HG03280 (cell line): ENCODE measurements at regions not wholly inside any gene's neighbourhood (a gene's known extent, or its start where the extent isn't known, plus 50 kb on each side); places are given as distances from the start of the nearest gene placed in this dataset.

Experiments used
- ATAC-seq: cut with Tn5 transposase; IDR thresholded peaks from one replicate; pipeline ENCODE4 v1.9.1; 2021; ENCODE audit warnings: mild to moderate bottlenecking, moderate library complexity; ENCODE audit not compliant: unreplicated experiment

DNA sequence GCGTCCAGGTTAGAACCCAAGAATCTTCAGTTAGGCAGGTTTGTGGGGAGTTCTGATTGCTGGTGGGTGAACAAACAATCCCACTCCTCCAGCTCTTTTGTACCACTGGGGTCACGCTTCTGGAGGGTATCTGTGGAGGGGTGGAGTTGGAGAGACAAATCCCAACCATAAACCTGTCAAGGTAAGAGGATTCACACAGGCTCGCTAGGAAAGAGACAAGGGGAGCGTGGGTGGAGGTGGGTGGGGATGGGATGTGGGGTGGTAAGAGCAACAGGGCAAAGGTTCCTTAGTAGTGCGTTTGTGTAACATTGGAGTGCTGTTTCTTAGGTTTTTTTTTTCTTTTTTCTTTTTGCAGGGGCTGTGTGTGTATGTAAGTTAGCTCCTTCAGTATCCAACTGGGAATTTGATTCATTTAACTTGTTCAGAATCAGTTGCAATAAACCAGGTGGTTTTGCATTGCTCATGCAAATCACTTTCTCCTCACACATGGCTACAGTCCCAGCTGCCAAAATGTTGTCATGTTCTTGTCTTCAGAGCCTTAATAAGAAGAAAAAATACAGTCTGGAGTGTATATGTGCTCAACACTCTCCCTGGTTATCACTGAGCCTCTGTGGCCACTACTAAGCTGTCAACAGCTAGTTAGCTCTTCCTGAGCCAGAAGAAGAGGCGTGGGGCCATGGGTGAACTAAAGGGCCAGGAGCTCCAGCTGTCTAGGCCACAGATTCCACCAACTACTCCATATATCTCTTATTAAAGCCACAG, 164.0 kb upstream of the RAD23B start:
- ATAC-seq = no peak

DNA sequence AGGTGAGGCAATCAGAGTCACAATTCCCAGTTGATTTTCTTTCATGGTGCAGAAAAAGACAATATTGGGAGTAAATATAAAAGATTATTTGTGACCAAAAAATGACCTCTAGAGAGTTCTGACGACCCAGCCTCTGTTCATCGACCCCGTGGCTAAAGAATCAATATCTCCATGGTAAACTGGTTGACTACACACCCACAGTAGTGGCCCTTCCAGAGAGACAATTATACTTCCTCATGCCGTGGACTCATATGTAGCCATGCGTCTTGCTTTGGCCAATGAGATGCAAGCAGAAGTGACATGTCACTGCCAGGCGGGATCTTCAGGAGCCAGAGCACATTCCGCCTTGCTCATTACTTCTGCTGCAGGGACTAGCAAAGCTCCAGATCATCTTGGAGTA, 163.3 kb upstream of the RAD23B start:
- no peak for ATAC-seq

DNA sequence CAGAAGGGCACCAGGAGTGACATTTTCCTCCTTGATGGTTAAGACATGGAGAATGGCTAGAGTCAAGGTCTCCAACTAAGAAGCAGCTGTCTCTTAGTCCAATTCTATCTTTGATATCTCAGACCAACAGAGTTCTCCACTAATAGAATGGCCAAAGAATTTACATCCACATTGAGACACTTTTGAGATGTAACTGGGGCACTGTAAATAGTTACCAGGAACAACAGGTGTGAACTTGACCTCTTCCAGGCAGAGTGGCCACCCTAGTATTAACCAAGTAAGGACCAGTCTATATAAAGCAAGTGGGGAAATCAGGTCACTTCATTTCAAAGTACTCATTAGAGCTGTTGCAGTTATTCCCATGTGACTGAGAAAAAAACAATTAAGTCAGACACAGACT, 159.7 kb upstream of the RAD23B start:
- no peak for ATAC-seq

DNA sequence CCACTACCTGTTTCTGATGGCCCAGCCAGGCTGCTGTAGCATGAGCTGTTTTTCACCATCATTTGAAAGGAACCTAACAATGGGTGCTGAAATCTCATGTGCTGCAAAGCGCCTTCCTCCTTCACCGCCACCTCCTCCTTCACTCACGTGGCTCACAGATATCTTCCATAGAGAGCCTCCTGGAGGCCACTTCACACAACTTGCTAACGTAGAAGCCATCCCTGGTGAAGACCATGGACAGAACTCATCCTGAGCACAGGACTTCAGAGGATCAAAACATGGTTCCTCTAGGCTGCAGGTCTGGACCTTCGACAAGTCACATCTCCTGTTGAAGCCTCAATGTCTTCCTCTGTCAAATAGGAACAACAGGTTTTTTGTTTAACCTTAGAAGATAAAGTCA, 155.5 kb upstream of the RAD23B start:
- no peak for ATAC-seq

DNA sequence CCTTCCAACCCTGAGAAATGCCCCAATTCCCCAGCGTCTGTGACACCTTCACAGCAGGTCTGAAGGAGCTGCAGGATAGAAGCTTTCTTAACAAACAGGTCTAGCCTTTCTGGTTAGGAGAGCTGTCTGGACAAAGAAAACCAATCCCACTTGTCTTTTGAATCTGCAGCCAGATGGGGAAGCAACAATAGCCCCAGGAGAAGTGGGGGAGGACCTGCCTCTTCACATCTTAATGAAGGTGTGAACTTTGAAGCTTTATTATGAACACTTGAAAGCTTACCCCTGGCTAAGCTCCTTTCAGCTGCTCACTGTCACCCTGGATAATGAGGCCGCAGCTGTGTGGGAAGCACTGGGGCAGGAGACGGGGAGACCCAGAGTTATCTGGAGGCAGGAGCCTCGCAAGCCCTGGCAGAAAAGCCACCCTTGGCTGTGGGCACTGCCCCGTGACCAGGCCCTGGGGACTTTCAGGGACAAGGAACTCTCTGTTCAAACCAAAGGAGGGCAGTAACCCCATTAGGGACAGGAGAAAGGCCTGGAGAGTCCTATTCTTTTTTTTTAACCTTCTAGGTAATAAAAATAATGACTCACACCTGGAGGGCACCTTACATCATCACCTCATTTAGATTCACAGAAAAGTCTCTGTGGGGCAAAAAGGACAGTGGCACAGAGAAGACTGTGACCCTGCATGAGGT, 151.8 kb upstream of the RAD23B start:
- no peak for ATAC-seq

DNA sequence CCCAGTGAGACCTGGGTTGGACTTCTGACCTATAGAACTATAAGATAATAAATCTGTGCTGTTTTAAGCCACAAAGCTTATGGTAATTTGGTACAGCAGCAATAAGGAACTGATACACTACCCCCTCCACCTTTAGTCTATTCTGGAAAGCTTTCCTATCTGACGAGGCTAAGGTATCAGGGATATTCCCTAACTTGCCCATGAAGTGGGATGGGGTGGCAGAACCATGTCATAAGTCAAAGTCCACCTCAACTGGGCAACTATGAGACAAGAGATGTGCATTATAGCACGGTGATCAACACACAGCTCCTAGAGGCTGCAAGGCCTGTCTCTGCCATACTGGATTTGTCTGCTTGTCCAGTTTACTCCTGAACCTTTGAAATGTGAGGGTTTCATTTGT, 146.8 kb upstream of the RAD23B start:
- ATAC-seq = no peak

DNA sequence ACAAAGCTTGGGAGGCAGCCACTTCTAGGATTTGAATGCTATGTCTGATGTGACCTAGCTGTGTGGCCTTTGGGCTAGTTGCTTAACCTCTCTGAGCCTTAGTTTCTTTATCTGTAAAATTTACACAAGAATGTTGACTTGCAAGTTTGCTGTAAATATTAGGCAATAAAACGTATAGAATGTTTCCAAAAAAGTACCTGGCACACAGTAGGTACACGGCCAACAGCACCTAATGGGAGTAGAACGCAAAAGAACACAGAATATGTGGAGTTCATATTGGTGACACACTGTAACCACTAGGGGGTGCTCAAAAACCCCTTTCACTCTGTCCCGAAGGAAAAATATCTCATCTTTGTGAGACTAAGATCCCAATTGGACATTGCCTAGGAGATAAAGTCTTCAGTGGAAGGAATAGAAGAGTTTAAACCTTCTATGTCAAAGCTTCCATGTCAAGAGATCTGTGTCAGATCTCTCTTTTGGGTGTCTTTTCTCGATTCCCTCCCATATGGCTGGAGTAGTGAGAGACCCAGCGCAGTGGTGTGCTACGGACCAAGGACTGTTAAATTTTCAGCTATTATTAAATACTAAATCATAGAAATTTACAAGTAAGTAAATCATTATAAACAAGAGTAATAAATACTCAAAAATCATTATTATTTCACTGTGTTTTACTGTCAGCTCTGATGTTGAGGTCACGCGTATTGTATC, 145.4 kb upstream of the RAD23B start:
- ATAC-seq = no peak

DNA sequence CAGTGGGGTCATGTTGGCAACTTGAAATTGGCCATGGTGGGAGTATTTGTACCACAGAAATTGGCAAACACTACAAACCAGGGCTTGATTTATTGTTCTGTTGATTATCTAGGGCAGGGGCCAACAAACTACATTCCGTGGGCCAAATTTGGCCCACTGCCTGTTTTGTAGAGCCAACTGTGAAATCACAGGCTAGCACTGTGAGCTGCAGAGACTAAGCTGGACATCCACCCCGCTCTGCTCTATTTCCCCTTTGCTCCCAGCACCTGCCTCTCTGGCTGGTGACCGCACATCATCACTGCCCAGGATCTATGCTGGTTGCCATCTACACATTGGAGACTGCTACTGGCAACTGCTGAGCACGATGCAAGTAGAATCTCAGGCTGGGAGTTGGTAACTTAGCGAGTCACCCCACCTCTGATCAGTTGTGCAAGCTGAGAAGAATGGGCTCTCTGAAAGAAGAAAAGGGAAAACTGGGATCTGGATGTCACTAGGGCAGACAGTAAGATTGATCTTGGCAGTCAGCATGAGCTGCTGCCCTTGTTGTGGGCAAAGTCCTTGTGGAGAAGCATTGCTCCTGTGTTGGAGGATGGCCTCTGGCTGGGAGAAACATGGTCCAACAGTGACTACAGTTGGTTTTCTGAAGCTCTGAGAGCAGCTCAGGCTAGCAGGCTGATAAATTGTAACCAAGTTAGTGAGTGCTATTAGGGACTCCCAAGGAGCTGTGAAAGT, 144.7 kb upstream of the RAD23B start:
- ATAC-seq = no peak

DNA sequence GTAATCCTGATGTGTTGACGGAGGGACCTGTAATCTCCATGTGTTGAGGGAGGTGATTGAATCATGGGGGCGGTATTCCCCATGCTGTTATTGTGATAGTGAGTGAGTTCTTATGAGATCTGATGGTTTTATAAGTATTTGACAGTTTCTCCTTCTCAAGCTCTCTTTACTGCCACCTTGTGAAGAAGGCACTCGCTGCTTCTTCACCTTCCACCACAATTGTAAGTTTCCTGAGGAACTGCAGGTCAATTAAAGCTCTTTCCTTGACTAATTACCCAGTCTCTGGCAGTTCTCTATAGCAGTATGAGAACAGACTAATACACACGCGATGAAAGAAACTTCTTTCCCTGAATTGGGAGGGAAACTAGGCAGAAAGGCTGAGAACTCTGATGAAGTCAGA, 141.1 kb upstream of the RAD23B start:
- no peak for ATAC-seq

DNA sequence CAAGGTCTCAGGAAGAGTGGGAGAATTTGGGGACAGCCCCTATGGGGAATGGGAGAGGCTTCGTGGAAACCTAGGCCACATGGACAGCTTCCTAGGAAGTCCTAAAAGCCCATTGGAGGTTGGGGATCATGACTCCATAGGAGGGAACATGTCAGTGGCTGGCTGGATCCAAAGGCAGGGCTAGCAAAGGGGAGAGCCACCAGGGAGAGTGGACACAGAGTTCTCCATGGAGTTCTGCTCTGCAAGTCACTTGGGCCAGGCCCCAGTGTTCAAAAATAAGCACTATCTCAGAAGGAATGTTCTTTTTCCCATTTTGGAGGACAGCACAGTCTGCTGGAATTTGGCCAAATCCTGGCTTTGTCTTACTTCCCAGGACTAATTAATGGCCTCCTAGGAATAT, 140.6 kb upstream of the RAD23B start:
- ATAC-seq = no peak

DNA sequence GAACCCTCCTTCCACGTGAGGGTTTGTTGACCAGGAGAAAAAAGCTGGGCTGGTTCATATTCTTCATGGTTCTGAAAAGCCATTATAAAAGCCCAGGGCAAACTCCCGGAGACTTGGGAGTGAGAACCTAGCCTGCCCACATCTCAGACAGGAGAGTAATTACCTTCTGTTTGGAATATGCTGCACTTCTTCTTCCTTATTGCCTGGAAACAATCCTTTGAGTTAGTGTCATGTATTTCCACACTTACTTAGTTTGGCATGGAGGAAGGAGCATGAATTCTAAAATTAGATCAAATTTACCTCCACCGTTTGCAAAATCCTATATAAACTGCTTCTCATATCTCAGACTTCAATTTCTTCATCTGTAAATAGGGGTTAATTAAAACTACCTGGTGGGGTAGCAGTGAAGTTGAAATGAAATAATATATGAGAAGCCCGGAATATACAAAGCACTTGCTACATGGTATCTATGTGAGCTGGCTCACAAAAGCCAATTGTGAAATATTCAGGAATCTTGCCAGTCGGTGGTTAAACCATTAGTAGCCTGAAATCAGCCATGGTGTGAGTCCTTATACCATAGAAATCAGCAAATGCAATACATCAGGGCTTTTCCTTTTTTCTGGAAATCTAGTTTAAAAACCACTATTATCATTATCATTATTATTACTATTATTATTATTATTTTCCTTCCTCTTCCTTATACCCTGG, 140.0 kb upstream of the RAD23B start:
- ATAC-seq = no peak

DNA sequence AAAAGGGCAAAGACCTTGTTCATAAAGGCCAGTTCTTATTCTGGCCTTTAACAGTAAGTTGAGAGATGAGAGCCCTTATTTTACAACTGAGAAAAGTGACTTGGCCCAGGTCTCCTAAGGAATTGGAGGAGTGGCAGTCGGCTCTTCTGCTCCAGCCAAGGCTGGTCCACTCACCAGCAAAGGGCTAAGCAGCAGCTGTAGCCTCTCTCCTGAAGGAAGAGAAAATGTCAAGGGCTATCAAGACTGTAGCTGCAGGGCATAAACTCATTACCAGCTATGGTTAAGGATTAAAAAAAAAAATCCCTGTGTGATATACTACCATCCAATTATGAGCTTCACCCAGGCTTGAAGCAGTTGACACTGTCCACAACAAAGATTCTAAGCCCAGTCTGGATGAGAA, 138.6 kb upstream of the RAD23B start:
- no peak for ATAC-seq

DNA sequence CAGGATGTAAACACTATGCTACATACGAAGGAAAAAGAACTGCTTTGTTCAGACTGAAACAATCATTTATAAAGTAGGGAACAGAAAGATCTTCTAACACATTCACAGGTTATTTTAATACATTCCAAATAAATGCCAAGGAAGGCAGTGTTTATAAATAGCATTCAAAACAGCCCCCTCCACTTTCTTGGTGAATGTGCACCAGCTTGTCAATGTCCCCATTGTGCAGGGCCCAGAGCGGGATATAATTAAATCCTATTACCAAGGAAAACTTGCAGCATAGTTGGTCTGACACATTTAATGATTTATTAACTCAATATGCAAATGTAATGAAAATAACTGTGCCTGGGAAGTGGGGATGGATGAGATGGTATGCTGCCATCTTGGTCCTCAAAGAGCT, 135.9 kb upstream of the RAD23B start:
- no peak for ATAC-seq

DNA sequence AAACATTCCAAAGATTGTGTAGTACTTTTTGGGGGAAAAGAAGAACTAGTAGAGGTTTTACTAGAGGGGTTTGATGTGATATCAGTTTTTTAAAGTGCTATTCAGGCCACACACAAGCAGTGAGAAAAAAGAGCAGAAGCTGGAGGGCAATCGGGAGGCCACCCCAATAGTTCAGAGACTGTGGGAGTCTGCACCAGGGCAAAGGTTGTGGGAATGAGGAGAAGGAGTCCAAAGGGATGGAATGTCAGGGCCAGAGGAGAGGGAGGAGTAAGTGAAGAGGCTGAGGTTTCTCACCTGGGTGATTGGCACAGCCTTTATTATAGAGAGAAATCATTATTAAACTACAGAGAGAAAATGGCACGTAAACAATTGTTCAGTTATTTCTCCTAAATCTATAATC, 134.9 kb upstream of the RAD23B start:
- no peak for ATAC-seq

DNA sequence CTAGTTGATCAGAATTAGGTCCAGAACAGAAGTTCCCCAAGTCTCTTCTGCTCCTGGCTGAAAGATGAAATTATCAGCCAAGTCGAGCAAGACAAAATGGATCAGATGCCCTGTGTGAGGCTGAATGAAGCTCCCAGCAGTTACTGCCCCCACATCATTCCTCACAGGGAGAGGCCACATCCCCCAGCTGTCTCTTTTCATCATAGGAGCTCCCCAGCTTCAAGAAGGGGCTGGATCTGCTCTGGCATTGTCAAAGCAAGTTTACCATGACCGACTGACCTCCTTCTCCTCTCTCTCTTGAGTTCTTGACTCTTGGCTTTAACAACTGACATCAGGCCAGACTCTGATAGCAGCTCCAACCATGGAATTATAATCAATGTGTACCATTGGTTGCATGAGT, 133.3 kb upstream of the RAD23B start:
- no peak for ATAC-seq

DNA sequence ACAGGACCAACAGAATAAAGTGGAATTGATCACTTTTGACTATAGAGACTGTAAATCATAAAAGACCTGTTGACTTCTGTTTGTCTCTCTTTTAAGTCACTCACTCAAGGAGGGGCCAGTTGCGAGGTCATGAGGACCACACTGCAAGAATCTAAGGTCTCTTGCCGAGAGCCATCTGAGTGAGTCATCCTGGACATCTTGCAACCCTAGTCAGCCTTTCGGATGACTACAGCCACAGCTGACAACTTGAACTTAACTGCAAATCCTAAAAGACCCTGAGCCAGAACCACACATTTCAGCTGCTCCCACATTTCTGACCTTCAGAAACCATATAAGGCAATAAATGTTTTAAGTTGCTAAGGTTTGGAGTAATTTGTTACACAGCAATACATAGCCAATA, 129.7 kb upstream of the RAD23B start:
- ATAC-seq = no peak

DNA sequence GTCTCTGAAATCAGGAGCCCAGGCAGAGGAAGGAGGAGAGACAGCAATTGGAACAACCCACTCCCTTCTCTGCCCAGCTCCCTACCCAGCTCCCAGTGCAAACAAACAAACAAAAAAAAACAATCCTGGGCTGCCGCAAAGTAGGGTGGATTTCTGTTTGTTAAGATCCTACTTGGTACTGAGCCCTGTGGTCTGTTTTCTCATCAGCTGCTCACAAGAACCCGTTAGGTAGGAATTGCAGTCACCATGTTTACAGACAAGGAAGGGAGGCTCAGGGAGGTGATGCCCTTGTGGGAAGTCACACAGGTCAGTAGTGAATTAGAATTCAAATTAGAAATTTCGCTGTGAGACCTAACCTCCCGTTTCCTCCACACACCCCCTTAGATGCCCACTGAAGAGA, 128.8 kb upstream of the RAD23B start:
- ATAC-seq = no peak

DNA sequence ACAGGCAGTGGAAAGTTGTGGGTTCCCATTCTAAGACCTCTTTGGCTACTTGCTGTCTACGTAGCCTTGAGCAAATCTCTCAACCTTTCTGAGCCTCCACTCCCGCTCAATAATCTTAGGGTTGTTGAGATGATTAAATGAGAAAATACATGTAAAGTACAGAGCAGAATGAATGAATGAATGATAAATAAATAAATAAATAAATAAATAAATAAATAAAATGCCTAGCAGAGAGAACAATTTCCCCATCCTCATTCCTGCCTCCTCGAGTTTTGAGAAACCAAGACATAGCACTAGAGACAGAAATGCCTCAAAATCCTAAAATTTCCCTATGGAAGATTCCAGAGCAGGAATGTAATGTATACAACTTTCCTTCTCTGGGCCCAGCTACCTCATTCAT, 128.3 kb upstream of the RAD23B start:
- no peak for ATAC-seq

DNA sequence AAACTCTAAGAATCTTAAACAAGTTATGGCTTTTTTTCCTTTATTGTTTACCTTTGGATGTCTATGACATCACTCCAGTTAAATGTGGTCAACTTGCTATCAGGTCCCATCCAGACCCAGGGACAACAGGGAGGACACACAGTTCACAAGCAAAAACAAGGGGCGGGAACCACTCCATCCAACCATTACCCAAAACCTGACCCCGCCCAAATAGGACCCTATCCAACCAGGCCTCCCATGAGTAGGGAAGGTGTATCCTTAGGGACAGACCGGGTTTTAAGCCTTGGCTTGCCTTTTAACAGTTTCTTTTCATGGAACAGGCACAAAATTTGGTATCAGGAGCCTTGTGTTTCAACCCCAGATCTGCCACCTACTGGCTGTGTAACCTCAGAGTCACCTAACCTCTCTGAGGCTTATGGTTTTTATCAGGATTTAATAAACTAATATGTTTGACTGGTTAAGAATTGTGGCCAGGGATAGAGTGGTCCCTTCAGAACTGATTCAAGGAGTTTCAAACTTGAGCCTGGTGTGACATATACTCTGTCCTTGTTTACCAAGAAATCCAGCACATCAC, 127.7 kb upstream of the RAD23B start:
- no peak for ATAC-seq

DNA sequence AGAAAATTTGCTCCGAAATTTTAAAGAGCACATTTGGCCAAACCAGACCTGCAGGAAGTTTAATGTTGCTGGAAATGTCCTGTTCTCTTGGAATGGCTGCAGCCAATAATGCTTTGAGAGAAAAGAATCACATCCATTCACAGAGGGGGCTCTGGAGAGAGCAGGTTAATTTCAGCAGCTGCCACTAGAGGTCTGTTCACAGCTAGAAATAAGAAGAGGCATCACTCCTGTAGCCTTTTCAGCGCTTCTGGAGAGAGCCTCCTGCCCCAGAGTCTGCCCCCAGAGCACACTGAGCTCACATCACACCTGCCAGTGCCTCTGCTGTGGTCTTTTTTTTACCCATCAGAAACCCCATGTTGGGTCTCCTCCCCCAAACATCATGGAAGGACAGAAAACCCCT, 124.8 kb upstream of the RAD23B start:
- peak; percentile 73 for ATAC-seq

DNA sequence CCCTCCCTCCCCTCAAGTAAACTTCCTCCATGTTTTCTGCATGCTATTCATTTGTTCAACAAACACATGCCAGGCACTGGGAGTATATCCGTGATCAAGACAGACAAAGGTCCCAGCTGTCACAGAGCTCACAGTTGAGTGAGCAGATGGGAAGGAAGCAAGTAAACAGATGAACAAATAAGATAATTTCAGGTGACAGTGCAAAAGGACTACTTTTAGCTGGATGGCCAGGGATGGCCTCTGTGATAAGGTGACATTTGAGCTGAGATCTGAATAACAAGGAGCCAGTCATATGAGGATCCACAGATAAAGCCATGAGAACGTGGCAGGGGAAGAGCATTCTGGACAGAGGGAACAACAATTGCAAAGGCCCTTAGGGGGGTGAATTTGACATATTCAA, 121.7 kb upstream of the RAD23B start:
- ATAC-seq = no peak
